ENCODE measurements at regions not wholly inside any gene's neighbourhood (a gene's known extent, or its start where the extent isn't known, plus 50 kb on each side); places are given as distances from the start of the nearest gene placed in this dataset.
"Not testable (repeated sequence)": the region's sequence is repeated elsewhere in the genome, so short reads cannot be mapped to it uniquely, and the experiment has no call there.

- in situ Hi-C loops (cut with MboI; ENCODE audit: low sequenced_read_pairs) = no loop called here
Observed at GRCh38 chr5:117135851-117136250, 561.2 kb upstream of the SEMA6A start.

- in situ Hi-C loops (cut with MboI; ENCODE audit: low sequenced_read_pairs) = no loop called here
Observed at GRCh38 chr5:117133198-117133597, 558.6 kb upstream of the SEMA6A start.

GRCh38 chr5:117131876-117132275, 557.3 kb upstream of the SEMA6A start:
- in situ Hi-C loops (cut with MboI; ENCODE audit: low sequenced_read_pairs) = no loop called here

- in situ Hi-C loops (cut with MboI; ENCODE audit: low sequenced_read_pairs) = no loop called here
Observed at GRCh38 chr5:117131048-117131679, 556.5 kb upstream of the SEMA6A start.

GRCh38 chr5:117118499-117118898, 543.9 kb upstream of the SEMA6A start:
- in situ Hi-C loops (cut with MboI; ENCODE audit: low sequenced_read_pairs) = no loop called here

GRCh38 chr5:117117314-117117713, 542.7 kb upstream of the SEMA6A start:
- in situ Hi-C loops (cut with MboI; ENCODE audit: low sequenced_read_pairs) = not testable (repeated sequence)

GRCh38 chr5:117110548-117110947, 535.9 kb upstream of the SEMA6A start:
- in situ Hi-C loops (cut with MboI; ENCODE audit: low sequenced_read_pairs) = no loop called here

- in situ Hi-C loops (cut with MboI; ENCODE audit: low sequenced_read_pairs) = no loop called here
Observed at GRCh38 chr5:117107859-117108258, 533.2 kb upstream of the SEMA6A start.

GRCh38 chr5:117103703-117104102, 529.1 kb upstream of the SEMA6A start:
- in situ Hi-C loops (cut with MboI; ENCODE audit: low sequenced_read_pairs) = no loop called here

- in situ Hi-C loops (cut with MboI; ENCODE audit: low sequenced_read_pairs) = no loop called here
Observed at GRCh38 chr5:117102591-117102990, 528.0 kb upstream of the SEMA6A start.

GRCh38 chr5:117100176-117100575, 525.6 kb upstream of the SEMA6A start:
- in situ Hi-C loops (cut with MboI; ENCODE audit: low sequenced_read_pairs) = no loop called here

GRCh38 chr5:117098094-117098493, 523.5 kb upstream of the SEMA6A start:
- in situ Hi-C loops (cut with MboI; ENCODE audit: low sequenced_read_pairs) = no loop called here

- in situ Hi-C loops (cut with MboI; ENCODE audit: low sequenced_read_pairs) = no loop called here
Observed at GRCh38 chr5:117095346-117096332, 521.0 kb upstream of the SEMA6A start.

GRCh38 chr5:117094114-117094815, 519.6 kb upstream of the SEMA6A start:
- in situ Hi-C loops (cut with MboI; ENCODE audit: low sequenced_read_pairs) = no loop called here

- in situ Hi-C loops (cut with MboI; ENCODE audit: low sequenced_read_pairs) = no loop called here
Observed at GRCh38 chr5:117093653-117094052, 519.0 kb upstream of the SEMA6A start.

GRCh38 chr5:117089001-117089400, 514.4 kb upstream of the SEMA6A start:
- in situ Hi-C loops (cut with MboI; ENCODE audit: low sequenced_read_pairs) = no loop called here

- in situ Hi-C loops (cut with MboI; ENCODE audit: low sequenced_read_pairs) = no loop called here
Observed at GRCh38 chr5:117088176-117088575, 513.6 kb upstream of the SEMA6A start.

- in situ Hi-C loops (cut with MboI; ENCODE audit: low sequenced_read_pairs) = no loop called here
Observed at GRCh38 chr5:117084067-117084466, 509.4 kb upstream of the SEMA6A start.

GRCh38 chr5:117082977-117083376, 508.4 kb upstream of the SEMA6A start:
- in situ Hi-C loops (cut with MboI; ENCODE audit: low sequenced_read_pairs) = no loop called here

- in situ Hi-C loops (cut with MboI; ENCODE audit: low sequenced_read_pairs) = no loop called here
Observed at GRCh38 chr5:117077142-117077541, 502.5 kb upstream of the SEMA6A start.

GRCh38 chr5:117072439-117072838, 497.8 kb upstream of the SEMA6A start:
- in situ Hi-C loops (cut with MboI; ENCODE audit: low sequenced_read_pairs) = no loop called here

Measured in HL-60/S4 (cell line).